WI38 (cell line): ENCODE measurements at regions not wholly inside any gene's neighbourhood (a gene's known extent, or its start where the extent isn't known, plus 50 kb on each side); places are given as distances from the start of the nearest gene placed in this dataset.

ENCODE experiments used
- H3K4me3 ChIP-seq: 2 replicates; pipeline ENCODE4 v1.5.1; 2011; ENCODE audit warnings: low read depth, mild to moderate bottlenecking, control low read depth, low read length
- TF ChIP-seq, protein P1 (sequence below): IDR thresholded peaks from 2 replicates; pipeline ENCODE4 v1.5.1; 2012; ENCODE audit warnings: low read depth, mild to moderate bottlenecking, control low read depth, low read length

DNA sequence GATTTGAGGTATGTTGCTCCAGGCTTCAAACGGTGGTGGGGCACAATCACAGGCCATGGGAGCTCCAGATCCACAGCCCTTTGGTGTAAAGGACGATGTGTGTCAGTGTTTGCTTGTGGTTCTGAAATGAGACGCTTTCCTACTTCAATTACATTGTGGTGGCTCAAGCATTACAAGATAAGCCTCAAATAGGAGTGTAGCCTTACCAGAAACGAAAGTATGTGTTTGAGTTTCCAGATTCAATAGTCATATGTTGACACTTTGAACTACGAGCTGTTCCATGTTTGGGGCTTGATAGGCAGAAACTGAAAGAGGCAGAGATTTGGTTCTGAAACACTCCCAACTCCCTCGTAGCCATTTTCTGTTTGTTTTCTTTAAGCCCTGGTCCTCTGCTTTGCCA is 187.1 kb downstream of the MYLK4 start:
- H3K4me3 ChIP-seq, result no peak overlapping the region

DNA sequence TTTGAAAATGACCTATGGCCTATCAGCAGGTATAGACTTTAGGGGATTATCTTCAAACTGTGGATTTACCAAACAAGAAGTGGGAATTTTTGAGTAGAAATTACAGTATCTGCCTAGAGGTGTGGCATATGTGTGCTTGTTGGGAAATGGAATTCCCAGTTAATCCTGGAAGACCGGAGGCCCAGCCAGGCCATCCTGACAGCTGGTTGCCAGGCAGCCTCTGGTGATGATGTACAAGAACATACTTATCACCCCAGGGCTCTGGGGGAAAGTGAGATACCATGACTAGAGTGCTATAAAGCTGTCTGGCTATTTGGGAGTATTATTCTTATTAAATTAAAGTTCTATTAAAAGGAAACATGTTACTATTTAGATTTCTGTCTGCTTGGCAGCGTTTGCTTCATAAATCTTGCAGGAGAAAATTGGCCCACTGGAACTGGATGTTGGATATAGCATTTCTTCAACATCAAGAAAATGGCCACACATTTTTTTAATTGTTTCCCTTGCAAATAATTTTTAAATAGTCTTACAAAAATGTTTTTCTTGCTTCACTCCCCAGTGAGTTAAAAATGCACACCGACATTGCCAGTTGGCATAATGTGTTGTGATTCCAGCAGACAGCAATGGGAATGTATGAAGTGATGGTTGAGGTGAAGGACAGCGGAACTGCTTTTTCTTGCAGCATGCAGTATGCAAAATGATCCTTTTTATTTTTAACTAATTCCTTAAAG is 187.8 kb downstream of the MYLK4 start:
- TF ChIP-seq, protein P1, sequence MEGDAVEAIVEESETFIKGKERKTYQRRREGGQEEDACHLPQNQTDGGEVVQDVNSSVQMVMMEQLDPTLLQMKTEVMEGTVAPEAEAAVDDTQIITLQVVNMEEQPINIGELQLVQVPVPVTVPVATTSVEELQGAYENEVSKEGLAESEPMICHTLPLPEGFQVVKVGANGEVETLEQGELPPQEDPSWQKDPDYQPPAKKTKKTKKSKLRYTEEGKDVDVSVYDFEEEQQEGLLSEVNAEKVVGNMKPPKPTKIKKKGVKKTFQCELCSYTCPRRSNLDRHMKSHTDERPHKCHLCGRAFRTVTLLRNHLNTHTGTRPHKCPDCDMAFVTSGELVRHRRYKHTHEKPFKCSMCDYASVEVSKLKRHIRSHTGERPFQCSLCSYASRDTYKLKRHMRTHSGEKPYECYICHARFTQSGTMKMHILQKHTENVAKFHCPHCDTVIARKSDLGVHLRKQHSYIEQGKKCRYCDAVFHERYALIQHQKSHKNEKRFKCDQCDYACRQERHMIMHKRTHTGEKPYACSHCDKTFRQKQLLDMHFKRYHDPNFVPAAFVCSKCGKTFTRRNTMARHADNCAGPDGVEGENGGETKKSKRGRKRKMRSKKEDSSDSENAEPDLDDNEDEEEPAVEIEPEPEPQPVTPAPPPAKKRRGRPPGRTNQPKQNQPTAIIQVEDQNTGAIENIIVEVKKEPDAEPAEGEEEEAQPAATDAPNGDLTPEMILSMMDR, result no peak

More for the DNA sequence above, 187.1 kb downstream of the MYLK4 start:
- TF ChIP-seq, protein P1, result no peak

DNA sequence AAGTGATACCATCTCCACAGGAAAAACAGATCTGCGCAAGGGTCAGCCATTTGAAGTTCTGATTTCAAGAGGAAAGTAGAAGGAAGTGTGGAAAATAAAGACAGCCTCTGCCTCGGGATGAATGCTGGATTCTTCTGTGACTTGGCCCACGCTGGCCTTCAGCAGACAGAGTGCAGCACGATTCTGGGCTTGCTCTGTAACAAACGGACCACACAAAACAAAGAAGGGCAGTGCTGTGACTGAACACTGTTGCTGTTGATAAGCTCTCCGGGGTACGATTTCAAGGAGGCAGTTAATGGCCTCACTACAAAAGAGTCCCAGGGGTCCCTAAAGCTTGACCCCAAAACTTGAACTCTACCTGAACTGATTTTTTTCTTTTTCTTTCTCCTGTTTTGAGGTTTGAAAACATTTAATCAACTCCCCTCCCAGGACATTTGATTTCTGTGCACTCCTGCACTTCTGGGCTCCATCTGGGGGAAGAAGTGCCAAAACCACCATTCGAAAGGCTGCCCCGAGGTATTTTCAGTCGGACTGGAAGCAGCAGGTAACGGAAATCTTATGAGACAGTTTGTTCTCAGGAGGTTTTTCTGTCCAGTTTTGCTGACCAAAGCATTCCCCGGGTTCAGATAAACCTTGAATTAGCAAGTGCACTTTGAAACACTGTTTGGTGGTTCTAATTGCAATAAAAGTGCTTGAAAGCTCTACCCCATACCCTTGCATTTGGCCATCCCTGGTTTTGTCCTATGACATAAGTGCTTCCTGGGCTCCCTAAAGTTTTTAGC is 189.6 kb downstream of the MYLK4 start:
- no peak overlapping the region for H3K4me3 ChIP-seq
- TF ChIP-seq, protein P1, result no peak

More for the DNA sequence above, 187.8 kb downstream of the MYLK4 start:
- H3K4me3 ChIP-seq, result no peak overlapping the region

DNA sequence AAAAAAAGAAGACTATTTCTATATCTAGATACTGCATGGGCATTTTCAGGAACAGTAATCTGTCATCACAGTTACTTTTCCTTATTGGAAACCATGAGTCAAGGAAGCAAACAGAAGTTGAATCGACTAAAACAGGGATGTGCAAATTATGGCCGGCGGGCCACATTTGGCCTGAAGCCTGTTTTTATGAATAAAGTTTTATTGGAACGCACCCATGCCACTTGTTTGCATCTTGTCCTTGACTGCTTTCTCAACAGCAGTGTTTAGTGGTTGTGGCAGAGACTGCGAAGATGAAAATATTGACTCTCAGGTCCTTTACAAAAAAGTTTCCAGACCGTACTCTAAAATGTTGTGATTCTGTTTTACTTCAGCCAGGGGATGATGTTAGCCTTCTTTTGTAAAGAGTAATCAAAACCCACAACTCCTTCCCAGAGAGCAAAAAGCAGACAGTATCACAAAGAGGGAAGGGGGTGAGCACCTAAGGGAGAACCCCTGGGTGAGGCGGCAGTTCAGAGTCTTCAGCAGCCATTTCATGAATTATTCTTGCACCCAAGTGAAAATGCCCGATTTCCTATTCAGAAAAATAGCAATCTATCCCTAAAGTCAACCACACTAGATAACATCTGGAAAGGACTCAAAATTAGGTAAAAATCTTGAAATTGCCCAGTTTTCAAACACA is 190.4 kb downstream of the MYLK4 start:
- TF ChIP-seq, protein P1, result no peak
- no peak overlapping the region for H3K4me3 ChIP-seq

DNA sequence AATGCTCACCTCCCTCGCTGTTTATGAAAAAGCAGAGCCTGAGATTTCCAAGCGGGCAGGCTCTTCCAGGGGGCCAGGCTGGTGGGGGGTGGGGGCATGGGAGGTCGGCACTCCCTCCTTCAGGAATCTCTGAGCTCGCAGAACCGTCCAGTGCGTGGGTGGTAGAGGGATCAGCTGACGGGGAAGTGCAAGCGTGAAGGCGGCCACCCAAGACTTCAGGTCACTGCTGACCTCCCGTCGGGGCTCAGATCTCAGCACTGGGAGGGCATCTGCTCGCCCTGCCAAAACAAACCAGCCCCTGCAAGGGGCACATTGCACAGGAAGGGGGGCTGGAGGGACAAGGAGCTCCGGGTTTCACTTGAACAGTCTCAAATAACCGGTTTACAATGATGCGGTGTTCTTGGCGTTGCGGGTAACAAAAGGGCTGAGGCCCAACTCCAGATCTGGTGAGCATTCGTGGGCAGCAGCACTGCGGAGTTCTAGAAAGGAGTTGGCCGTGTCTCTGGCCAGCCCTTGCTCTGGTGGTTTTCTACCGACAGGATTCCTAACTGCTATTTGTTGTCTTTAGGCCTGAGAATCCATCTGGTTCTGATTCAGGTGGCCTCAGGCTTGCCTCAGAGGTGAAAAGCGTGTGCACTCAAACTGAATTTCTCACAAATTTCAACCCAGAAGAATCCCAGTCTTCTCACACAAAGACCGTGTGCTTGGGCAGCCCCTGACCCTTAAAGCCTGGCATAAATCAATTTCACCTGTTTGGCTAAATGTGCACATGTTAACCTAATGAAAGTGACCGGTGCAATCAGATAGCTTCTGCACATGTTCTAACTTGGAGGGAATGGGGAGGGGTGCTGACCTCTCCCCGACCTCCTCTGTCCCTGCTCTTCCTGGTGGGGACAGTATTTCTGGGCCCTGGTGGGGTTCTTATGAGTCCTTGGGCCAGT is 191.6 kb downstream of the MYLK4 start:
- TF ChIP-seq, protein P1, result no peak
- no peak overlapping the region for H3K4me3 ChIP-seq

DNA sequence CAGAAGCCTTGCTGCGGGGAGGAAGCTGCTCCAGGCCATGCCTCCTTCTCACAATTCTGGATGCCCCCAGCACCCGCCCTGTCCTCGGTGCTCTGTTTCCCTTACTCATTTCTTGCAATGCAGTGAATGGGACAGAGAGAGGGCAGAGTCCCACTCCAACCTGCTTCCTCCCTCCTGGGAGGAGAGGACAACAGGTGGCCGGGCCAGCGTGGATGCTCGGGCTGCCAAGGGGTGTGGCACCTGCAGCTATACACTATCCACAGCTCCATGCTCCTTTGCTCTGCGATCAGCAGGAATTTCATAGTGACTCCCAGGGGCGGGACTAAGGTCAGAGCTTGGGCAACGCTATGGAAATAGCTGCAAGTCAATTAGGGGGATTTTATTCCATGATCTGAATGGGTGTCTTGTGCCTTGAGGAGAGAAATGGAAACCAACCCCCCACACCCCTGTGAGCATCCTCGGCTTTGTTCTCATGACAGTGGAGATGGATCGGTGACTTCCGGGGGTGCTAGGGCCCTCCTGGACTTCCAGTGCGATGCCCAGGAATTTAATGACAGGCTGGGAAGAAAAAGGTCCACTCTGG is 192.5 kb downstream of the MYLK4 start:
- TF ChIP-seq, protein P1, result no peak

More for the DNA sequence above, 192.5 kb downstream of the MYLK4 start:
- no peak overlapping the region for H3K4me3 ChIP-seq
